Endothelial cell (in vitro differentiated cells): ENCODE measurements at regions not wholly inside any gene's neighbourhood (a gene's known extent, or its start where the extent isn't known, plus 50 kb on each side); places are given as distances from the start of the nearest gene placed in this dataset.

Experiments used
- DNase-seq: peaks from one replicate; pipeline ENCODE4 v3.0.0; 2021; ENCODE audit warnings: low spot score
- H3K27ac Mint-ChIP-seq: one replicate; pipeline ENCODE4 v1.8.0; 2021; ENCODE audit warnings: mixed read lengths, inconsistent platforms; ENCODE audit not compliant: unreplicated experiment
- H3K27me3 Mint-ChIP-seq: one replicate; pipeline ENCODE4 v1.8.0; 2021; ENCODE audit warnings: mild to moderate bottlenecking, moderate library complexity, mixed read lengths, inconsistent platforms; ENCODE audit not compliant: unreplicated experiment
- H3K36me3 Mint-ChIP-seq: one replicate; pipeline ENCODE4 v1.8.0; 2021; ENCODE audit warnings: mild to moderate bottlenecking, low read depth, mixed read lengths, inconsistent platforms; ENCODE audit not compliant: unreplicated experiment
- H3K4me1 Mint-ChIP-seq: one replicate; pipeline ENCODE4 v1.8.0; 2021; ENCODE audit warnings: mild to moderate bottlenecking, mixed read lengths, inconsistent platforms; ENCODE audit not compliant: unreplicated experiment
- H3K4me3 Mint-ChIP-seq: one replicate; pipeline ENCODE4 v1.8.0; 2021; ENCODE audit warnings: mild to moderate bottlenecking, mixed read lengths, inconsistent platforms; ENCODE audit not compliant: unreplicated experiment
- H3K9me3 Mint-ChIP-seq: one replicate; pipeline ENCODE4 v1.8.0; 2021; ENCODE audit warnings: mixed read lengths, inconsistent platforms; ENCODE audit not compliant: unreplicated experiment
- CTCF ChIP-seq: fragments of 200-600 bp; sonication (generic); IDR thresholded peaks from one replicate; pipeline ENCODE4 v1.5.0; 2021; ENCODE audit warnings: antibody characterized with exemption; ENCODE audit not compliant: unreplicated experiment

GRCh38 chr3:182246870-182247269 is 535.1 kb downstream of the SOX2 start:
- Mint-ChIP-seq H3K27me3 (no peaks in the 10 kb centered on the region), H3K4me1 (peaks cover 15% of the 10 kb centered on the region), H3K4me3 (no peak overlapping the region), H3K27ac (no peak overlapping the region), H3K36me3 (no peaks in the 10 kb centered on the region), H3K9me3 (no peaks in the 10 kb centered on the region)
- DNase-seq = no peak
- TF ChIP-seq CTCF = no peak

GRCh38 chr3:182248349-182248880 is 536.7 kb downstream of the SOX2 start:
- H3K4me3 Mint-ChIP-seq = no peak overlapping the region
- no peaks in the 10 kb centered on the region for H3K36me3 Mint-ChIP-seq
- peaks cover 15% of the 10 kb centered on the region for H3K4me1 Mint-ChIP-seq
- no peak for DNase-seq
- no peaks in the 10 kb centered on the region for H3K9me3 Mint-ChIP-seq
- H3K27me3 Mint-ChIP-seq = no peaks in the 10 kb centered on the region
- TF ChIP-seq CTCF = no peak
- H3K27ac Mint-ChIP-seq = no peak overlapping the region

- DNase-seq = no peak
- H3K27ac Mint-ChIP-seq = no peak overlapping the region
- peaks cover 5% of the 10 kb centered on the region for H3K4me1 Mint-ChIP-seq
- no peaks in the 10 kb centered on the region for H3K27me3 Mint-ChIP-seq
- H3K9me3 Mint-ChIP-seq = no peaks in the 10 kb centered on the region
- no peak for TF ChIP-seq CTCF
- no peak overlapping the region for H3K4me3 Mint-ChIP-seq
- H3K36me3 Mint-ChIP-seq = no peaks in the 10 kb centered on the region
Measured at GRCh38 chr3:182252802-182253201, 540.5 kb upstream of the ATP11B start.

- Mint-ChIP-seq H3K27me3 (no peaks in the 10 kb centered on the region), H3K36me3 (no peaks in the 10 kb centered on the region), H3K9me3 (no peaks in the 10 kb centered on the region), H3K27ac (no peak overlapping the region), H3K4me1 (peaks cover 5% of the 10 kb centered on the region), H3K4me3 (no peak overlapping the region)
- DNase-seq = no peak
- no peak for TF ChIP-seq CTCF
Measured at GRCh38 chr3:182255158-182255557, 538.1 kb upstream of the ATP11B start.

GRCh38 chr3:182257361-182257760 is 535.9 kb upstream of the ATP11B start:
- peaks cover 5% of the 10 kb centered on the region for H3K4me1 Mint-ChIP-seq
- DNase-seq = no peak
- no peak overlapping the region for H3K27ac Mint-ChIP-seq

More at GRCh38 chr3:182257361-182257760, 535.9 kb upstream of the ATP11B start:
- Mint-ChIP-seq H3K27me3 (no peaks in the 10 kb centered on the region), H3K4me3 (no peak overlapping the region), H3K36me3 (no peaks in the 10 kb centered on the region), H3K9me3 (no peaks in the 10 kb centered on the region)
- no peak for TF ChIP-seq CTCF
